ENCODE measurements at regions not wholly inside any gene's neighbourhood (a gene's known extent, or its start where the extent isn't known, plus 50 kb on each side); places are given as distances from the start of the nearest gene placed in this dataset.

- TF ChIP-seq ZNF777 (tag by site-specific recombination; IDR thresholded peaks at IDR 0.05; ENCODE audit: borderline replicate concordance) = no peak
- no peak for TF ChIP-seq ZNF140 (tag by site-specific recombination; IDR thresholded peaks at IDR 0.05)
- no peak for TF ChIP-seq ZNF639 (tag by site-specific recombination; IDR thresholded peaks at IDR 0.05)
- TF ChIP-seq ZNF791 (tag by site-specific recombination; IDR thresholded peaks at IDR 0.05) = no peak
- no peak for TF ChIP-seq ZBTB7A (tag by site-specific recombination; IDR thresholded peaks at IDR 0.05; ENCODE audit: low read depth)
- TF ChIP-seq ZNF18 (tag by site-specific recombination; IDR thresholded peaks at IDR 0.05) = no peak
- TF ChIP-seq ZNF398 (tag by site-specific recombination; IDR thresholded peaks at IDR 0.05) = no peak
- TF ChIP-seq KLF17 (tag by site-specific recombination; IDR thresholded peaks at IDR 0.05) = no peak
- no peak for TF ChIP-seq ZNF626 (tag by site-specific recombination; IDR thresholded peaks at IDR 0.05)
- TF ChIP-seq GFI1B (tag by site-specific recombination; IDR thresholded peaks at IDR 0.05) = no peak
- TF ChIP-seq HOXD13 (CRISPR knock-in tag; IDR thresholded peaks at IDR 0.05; ENCODE audit: borderline replicate concordance) = no peak
- no peak for TF ChIP-seq ZNF114 (tag by site-specific recombination; IDR thresholded peaks at IDR 0.05)
- no peak for TF ChIP-seq ZNF433 (tag by site-specific recombination; IDR thresholded peaks at IDR 0.05; ENCODE audit: low read depth)
- no peak for TF ChIP-seq ZNF138 (tag by site-specific recombination; IDR thresholded peaks at IDR 0.05; ENCODE audit: borderline replicate concordance)
- TF ChIP-seq ZNF600 (tag by site-specific recombination; IDR thresholded peaks at IDR 0.05) = no peak
- no peak for TF ChIP-seq ZBTB21 (tag by site-specific recombination; IDR thresholded peaks at IDR 0.05)
- TF ChIP-seq ZNF792 (tag by site-specific recombination; IDR thresholded peaks at IDR 0.05) = no peak
- no peak overlapping the region for H3K27ac ChIP-seq (ENCODE audit: extremely low read depth, low read depth, low read length)
- no peaks in the 10 kb centered on the region for H3K36me3 ChIP-seq (ENCODE audit: control insufficient read depth in 2 of 2, insufficient read depth in 1 of 2, low read length in 2 of 2)
- POLR2A ChIA-PET = no interaction called here
- H3K4me3 ChIP-seq (ENCODE audit: low read depth, low read length) = no peak overlapping the region
- CTCF ChIA-PET = interaction anchor here (0.5 kb wide), 1 partner anchor 193 kb away, joined by 4 read pairs; no protein-coding TSS in a partner anchor
- no peaks in the 10 kb centered on the region for H3K4me1 ChIP-seq (ENCODE audit: control insufficient read depth, insufficient read depth, low read length)
- no peaks in the 10 kb centered on the region for H3K9me3 ChIP-seq (ENCODE audit: control insufficient read depth, insufficient read depth, low read depth, low read length)
These were observed 275.0 kb upstream of the PREP start for GRCh38 chr6:105677671-105678475.

GRCh38 chr6:105676857-105677256 is 274.0 kb upstream of the PREP start:
- H3K9me3 ChIP-seq (ENCODE audit: control insufficient read depth, insufficient read depth, low read depth, low read length) = no peaks in the 10 kb centered on the region
- no peak overlapping the region for H3K27ac ChIP-seq (ENCODE audit: extremely low read depth, low read depth, low read length)
- H3K4me1 ChIP-seq (ENCODE audit: control insufficient read depth, insufficient read depth, low read length) = no peaks in the 10 kb centered on the region
- ChIA-PET POLR2A (interaction anchor here (0.9 kb wide), 1 partner anchor 16 kb away, joined by 3 read pairs; no protein-coding TSS in a partner anchor), CTCF (interaction anchor here (0.7 kb wide), 2 partner anchors 286 to 548 kb away, joined by 3 read pairs; no protein-coding TSS in a partner anchor)
- no peak overlapping the region for H3K4me3 ChIP-seq (ENCODE audit: low read depth, low read length)
- no peaks in the 10 kb centered on the region for H3K36me3 ChIP-seq (ENCODE audit: control insufficient read depth in 2 of 2, insufficient read depth in 1 of 2, low read length in 2 of 2)
- TF ChIP-seq HIC1 (tag by site-specific recombination; IDR thresholded peaks at IDR 0.05) (no peak), ZNF473 (tag by site-specific recombination; IDR thresholded peaks at IDR 0.05) (no peak), ZFP69B (tag by site-specific recombination; IDR thresholded peaks at IDR 0.05) (no peak), PATZ1 (tag by site-specific recombination; IDR thresholded peaks at IDR 0.05) (no peak), ZNF23 (tag by site-specific recombination; IDR thresholded peaks at IDR 0.05; ENCODE audit: borderline replicate concordance) (no peak), GFI1B (tag by site-specific recombination; IDR thresholded peaks at IDR 0.05) (no peak), ZNF292 (tag by site-specific recombination; IDR thresholded peaks at IDR 0.05; ENCODE audit: borderline replicate concordance, low read depth) (no peak), ZSCAN30 (tag by site-specific recombination; IDR thresholded peaks at IDR 0.05) (no peak), ZFP3 (tag by site-specific recombination; IDR thresholded peaks at IDR 0.05; ENCODE audit: low read depth) (no peak)
